Right kidney (tissue), 1 donor: ENCODE measurements at regions not wholly inside any gene's neighbourhood (a gene's known extent, or its start where the extent isn't known, plus 50 kb on each side); places are given as distances from the start of the nearest gene placed in this dataset.
"Not testable (repeated sequence)": the region's sequence is repeated elsewhere in the genome, so short reads cannot be mapped to it uniquely, and the experiment has no call there.

Experiments used
- DNase-seq: peaks from one replicate; pipeline ENCODE4 v3.0.0-alpha.2; 2016

GRCh38 chr4:64014647-64015046 is 394.6 kb downstream of the TECRL start:
- DNase-seq = no peak

- no peak for DNase-seq
Measured at GRCh38 chr4:64001229-64001898, 407.9 kb downstream of the TECRL start.

GRCh38 chr4:64000241-64000640 is 409.0 kb downstream of the TECRL start:
- DNase-seq = no peak

- no peak for DNase-seq
Measured at GRCh38 chr4:63986253-63986652, 423.0 kb downstream of the TECRL start.

GRCh38 chr4:63983224-63983623 is 426.0 kb downstream of the TECRL start:
- DNase-seq = no peak

- DNase-seq = no peak
Measured at GRCh38 chr4:63965875-63966274, 443.4 kb downstream of the TECRL start.

- DNase-seq = not testable (repeated sequence)
Measured at GRCh38 chr4:63942706-63943286, 466.5 kb downstream of the TECRL start.

- peak; percentile 8 for DNase-seq
Measured at GRCh38 chr4:63937961-63938360, 471.3 kb downstream of the TECRL start.

- DNase-seq = no peak
Measured at GRCh38 chr4:63922146-63922545, 487.1 kb downstream of the TECRL start.

- no peak for DNase-seq
Measured at GRCh38 chr4:63921561-63921960, 487.7 kb downstream of the TECRL start.

GRCh38 chr4:63919636-63920365 is 489.4 kb downstream of the TECRL start:
- no peak for DNase-seq

- no peak for DNase-seq
Measured at GRCh38 chr4:63906660-63907183, 502.5 kb downstream of the TECRL start.

GRCh38 chr4:63904201-63904600 is 505.0 kb downstream of the TECRL start:
- no peak for DNase-seq

GRCh38 chr4:63901304-63901703 is 507.9 kb downstream of the TECRL start:
- DNase-seq = no peak

GRCh38 chr4:63898961-63899360 is 510.3 kb downstream of the TECRL start:
- DNase-seq = no peak

- DNase-seq = no peak
Measured at GRCh38 chr4:63894161-63894560, 515.1 kb downstream of the TECRL start.

- DNase-seq = no peak
Measured at GRCh38 chr4:63869370-63869769, 539.9 kb downstream of the TECRL start.

- no peak for DNase-seq
Measured at GRCh38 chr4:63851496-63851895, 557.8 kb downstream of the TECRL start.

- DNase-seq = no peak
Measured at GRCh38 chr4:63841266-63841665, 568.0 kb downstream of the TECRL start.

GRCh38 chr4:63831590-63832155 is 577.6 kb downstream of the TECRL start:
- DNase-seq = no peak

- DNase-seq = no peak
Measured at GRCh38 chr4:63817196-63817865, 591.9 kb downstream of the TECRL start.

- no peak for DNase-seq
Measured at GRCh38 chr4:63814171-63814964, 594.9 kb downstream of the TECRL start.
